ENCODE measurements at regions not wholly inside any gene's neighbourhood (a gene's known extent, or its start where the extent isn't known, plus 50 kb on each side); places are given as distances from the start of the nearest gene placed in this dataset.

DNA sequence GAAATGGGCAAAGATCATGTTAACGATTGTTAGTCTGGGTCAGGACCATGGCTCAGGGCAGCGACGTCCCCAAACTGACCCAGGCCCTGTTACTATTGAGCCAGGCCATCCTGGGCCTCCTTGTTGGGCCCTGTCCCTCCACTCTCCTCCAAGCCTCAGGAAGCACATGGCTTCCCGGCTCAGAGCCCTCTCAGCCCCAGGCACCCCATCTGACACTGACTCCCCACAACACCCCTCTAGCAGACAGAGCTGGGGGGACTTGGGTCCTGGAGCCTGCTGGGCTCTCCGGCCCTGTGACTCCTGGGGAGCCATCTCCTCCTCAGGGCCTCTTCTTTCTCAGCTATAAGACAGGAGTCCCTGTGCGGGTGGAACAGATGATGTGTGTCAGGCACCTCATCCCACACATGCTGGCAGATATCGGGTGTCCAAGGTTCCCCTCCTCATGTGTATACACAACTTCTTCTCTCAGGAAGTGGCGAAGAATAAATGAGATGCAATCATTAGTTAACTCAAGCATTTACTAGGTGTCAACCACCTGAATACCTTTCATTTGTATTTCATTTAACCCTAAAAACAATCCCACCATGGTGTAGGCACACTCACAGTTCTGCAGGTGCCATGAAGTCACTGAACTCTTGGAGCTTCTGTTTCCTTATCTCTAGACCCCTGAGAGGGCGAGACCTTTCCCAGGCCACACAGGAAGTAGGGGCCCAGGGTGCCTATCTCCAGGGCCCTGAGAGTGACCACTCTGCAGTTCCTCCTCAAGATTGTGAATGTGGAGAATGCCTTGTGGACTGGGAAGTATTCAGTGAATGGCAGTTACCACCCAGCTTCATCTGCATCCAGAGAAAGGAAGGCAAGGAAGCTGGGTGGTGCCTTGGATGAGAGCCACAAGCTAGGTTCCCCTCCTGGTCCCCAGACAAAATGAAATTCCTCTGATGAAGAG is 282.5 kb upstream of the TLE3 start:
- TF ChIP-seq GATA3 (IDR thresholded peaks at IDR 0.05; ENCODE audit: low read depth, low read length) (no peak), GATA2 (IDR thresholded peaks at IDR 0.05; ENCODE audit: low read depth, low read length) (no peak)

DNA sequence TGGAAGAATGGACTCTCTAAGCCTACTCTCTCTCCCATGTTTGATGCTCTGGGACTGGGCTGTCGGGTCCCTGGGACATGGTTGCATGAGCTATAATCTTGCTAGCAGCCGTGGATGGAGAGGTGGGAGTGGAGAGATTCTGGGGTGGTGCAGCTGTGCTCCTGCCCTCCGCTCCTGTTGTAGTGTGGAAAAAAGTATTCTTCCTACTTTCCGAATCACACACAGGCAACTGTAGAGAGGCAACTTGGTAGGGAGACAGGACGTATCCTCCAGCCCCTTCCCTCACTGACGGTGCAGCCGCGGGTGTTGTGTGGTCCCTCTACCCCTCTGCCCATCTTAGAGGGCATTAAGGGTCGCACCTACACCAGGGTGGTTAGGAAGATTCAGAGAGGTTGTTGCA is 281.4 kb upstream of the TLE3 start:
- no peak for TF ChIP-seq GATA2 (IDR thresholded peaks at IDR 0.05; ENCODE audit: low read depth, low read length)
- TF ChIP-seq GATA3 (IDR thresholded peaks at IDR 0.05; ENCODE audit: low read depth, low read length) = no peak

DNA sequence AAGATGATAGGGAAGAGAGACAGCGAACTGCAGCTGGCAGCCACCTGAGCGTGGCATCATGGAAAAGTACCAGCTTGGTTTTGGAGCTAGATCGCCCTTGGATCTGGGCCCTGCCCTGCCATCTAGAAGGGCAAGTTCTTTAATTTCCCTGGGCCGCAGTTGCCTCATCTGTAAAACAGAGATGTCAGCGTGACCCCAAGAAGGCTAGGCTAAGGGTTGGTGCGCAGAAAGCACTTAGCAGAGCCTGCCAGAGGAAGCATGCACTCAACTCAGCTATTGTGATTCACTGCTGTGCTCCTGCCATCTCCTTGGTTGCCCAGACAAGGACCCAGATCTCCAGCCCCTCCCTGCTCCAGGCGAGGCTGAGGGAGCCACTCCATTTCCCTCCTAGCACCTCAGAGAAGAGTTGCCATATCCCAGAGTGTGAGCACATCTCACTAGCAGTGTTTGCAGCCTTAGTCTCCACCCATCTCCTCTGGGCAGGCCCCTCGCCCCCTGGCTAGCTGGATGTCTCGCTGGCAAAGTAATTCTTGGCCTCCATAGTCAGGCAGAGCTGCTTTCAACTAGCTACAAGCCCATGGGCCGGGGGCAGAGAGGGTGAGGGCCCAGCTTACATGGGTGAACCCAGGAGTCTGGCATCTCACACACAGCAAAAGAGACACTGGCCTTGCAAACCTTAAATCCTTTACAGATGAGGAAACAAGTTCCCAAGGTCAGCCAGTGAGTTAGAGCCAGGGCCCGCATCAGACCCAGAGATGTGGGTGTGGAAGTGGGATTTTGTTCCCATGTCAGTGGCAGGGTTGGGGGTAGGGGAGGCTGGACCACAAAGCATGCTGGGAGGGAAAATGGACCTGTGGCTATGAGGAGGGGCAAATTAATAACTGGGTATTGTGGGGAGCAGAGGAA is 280.7 kb upstream of the TLE3 start:
- TF ChIP-seq GATA2 (IDR thresholded peaks at IDR 0.05; ENCODE audit: low read depth, low read length) = no peak
- TF ChIP-seq GATA3 (IDR thresholded peaks at IDR 0.05; ENCODE audit: low read depth, low read length) = no peak

DNA sequence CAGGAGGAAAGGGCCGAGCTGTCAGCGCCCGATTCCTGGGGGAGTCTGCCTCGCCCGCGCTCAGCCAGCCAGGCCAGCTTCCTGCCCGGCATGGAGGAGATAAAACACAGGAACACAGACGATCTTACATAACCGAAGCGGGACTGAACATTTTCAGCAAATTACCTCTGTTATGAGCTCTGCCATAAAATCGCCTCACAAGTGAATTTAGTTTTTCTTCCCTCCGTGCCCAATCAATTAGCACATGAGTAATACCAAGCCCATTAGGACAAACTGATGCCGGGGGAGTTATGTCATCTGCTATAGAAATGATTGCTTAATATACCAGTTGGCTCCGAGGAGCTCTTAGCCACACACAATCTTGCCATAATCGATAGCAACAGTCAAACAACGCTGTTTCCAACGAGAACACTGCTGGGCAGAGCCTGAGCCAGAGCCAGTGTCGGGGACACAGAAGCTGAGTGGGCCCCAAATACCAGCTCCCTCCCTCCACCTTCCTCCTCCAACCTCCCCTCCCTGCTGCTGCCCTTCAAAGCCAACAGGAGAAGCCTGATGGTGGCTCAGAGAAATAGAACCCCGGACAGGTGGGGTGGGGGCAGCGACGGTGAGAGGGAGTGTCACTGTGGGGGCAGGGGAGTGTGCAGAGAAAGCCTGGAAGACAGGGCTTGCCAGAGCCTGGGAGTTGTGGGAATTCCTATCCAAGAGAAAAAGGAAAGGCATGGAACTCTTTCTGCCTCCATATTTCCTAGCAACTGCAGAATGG is 279.4 kb upstream of the TLE3 start:
- 0 out of 2 replicates have a peak, but pooled peaks have one; percentile 8 for TF ChIP-seq GATA2 (IDR thresholded peaks at IDR 0.05; ENCODE audit: low read depth, low read length)
- TF ChIP-seq GATA3 (IDR thresholded peaks at IDR 0.05; ENCODE audit: low read depth, low read length) = no peak

DNA sequence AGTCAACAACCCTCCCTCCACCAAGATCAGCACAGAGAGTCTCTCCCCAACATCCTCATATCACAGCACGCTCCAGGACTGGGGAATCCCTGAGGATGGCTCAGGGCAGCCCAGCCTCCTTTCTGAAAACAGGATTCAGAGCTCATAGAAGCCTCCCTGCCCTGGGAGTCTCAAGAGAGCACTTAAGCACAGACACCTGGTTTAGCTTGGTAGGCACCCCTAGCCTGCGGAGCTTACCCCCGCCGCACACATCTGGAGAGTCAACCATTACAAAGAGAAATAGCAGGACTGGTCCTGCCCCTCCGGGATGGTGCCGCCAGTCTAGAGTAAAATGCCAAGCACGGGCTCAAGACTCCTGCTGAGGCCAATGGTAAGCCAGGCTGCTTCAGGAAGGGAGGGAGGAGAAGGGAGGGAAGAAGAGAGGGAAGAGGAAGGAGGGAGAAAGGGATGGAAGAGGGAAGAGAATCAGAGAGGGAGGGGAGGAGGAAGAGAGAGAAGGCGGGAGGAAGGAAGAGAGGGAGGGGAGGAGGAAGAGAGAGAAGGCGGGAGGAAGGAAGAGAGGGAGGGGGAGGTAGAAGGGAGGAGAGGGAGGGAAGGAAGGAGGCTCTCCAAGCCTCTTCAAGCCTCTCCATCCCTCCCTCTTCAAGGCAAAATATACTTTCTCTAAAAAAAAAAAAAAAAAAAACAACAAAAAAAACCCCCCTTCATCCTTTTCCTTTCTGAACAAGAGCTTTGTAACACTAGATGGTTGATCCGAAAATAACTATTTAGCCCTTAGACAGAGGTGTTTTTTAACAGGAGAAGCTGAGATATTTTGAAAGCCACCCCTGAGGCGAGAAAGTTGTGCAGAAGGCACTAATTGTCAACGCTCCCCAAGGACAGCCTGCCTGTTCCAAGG is 278.6 kb upstream of the TLE3 start:
- TF ChIP-seq GATA2 (IDR thresholded peaks at IDR 0.05; ENCODE audit: low read depth, low read length) (no peak), GATA3 (IDR thresholded peaks at IDR 0.05; ENCODE audit: low read depth, low read length) (no peak)

DNA sequence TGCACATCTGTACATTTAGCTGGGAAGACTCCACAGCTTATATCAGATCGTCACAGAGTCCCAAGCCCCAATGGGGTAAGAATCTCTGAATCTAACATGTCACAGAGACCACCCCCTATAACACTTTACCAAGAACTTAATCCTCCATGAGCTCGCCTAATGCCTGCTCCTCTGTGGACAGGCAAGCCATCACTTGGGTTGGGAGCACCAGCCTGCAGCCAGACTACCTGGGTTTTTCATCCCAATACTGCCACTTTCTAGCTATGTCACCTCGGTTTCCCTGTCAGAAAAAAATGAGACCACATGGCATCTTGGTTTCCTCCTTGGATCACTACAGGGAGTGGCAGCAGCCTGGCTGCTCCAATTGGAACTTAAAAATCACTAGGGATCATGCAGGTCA is 277.9 kb upstream of the TLE3 start:
- no peak for TF ChIP-seq GATA2 (IDR thresholded peaks at IDR 0.05; ENCODE audit: low read depth, low read length)
- no peak for TF ChIP-seq GATA3 (IDR thresholded peaks at IDR 0.05; ENCODE audit: low read depth, low read length)

DNA sequence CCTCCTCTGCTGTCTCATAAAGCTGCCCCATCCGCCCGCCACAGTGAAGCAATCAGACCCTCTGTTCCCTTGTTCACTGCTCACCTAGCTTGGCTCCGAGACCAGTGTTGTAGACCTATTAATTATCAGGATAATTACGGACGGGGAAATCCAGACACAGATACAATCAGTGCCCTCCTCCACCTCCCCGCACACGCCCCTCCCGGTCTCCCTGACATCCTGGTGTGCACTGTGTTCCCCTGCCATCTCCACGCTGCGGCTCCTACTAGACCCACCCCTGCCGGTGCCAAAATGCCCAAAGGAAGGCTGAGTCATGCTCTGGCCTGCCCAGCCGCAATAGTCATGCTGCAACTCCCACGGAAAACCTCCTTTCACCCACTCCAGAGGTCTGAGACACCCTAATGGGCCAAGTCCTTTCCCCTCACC is 277.3 kb upstream of the TLE3 start:
- TF ChIP-seq GATA3 (IDR thresholded peaks at IDR 0.05; ENCODE audit: low read depth, low read length) (no peak; the same call in 1 of the 2 replicates), GATA2 (IDR thresholded peaks at IDR 0.05; ENCODE audit: low read depth, low read length) (peak; percentile 89)

DNA sequence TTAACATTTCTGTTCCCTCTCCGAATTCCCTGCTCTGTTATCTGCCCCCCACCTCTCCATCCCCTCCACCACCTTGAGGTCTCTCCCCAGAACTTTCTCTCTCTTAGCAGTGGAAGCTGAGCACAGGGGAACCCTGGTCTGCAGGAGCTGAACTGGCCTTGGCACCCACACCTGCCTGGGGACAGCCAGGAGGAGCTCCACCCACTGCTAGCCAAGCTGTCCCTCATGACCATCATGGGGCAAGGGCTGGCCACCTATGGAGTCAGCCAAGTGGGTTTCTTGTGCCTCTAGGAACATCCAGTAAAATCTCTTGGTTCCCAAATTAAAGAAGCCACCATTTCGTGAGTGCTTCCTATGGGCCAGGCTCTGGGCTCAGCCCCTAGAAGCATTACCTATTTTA is 276.4 kb upstream of the TLE3 start:
- TF ChIP-seq GATA2 (IDR thresholded peaks at IDR 0.05; ENCODE audit: low read depth, low read length) (no peak), GATA3 (IDR thresholded peaks at IDR 0.05; ENCODE audit: low read depth, low read length) (no peak)

DNA sequence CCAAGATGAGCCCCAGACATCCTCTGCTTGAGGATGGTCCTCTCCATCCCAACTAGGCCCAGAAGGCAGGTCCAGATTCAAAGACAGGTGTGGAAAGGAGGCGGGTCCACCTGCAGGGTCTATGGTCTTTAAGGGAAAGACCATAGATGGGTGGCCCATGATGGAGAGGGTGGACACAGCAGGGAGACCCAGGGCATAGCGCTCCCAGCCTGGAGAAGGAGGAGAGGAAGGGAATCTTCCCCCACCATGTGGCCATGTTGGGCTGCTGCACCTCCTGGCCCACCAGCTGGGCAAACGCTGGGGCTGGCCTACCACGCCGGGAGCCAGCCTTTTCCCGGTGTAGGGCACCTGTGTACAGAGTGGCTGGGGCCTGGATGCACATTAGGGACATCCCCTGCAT is 265.2 kb upstream of the TLE3 start:
- no peak for TF ChIP-seq GATA2 (IDR thresholded peaks at IDR 0.05; ENCODE audit: low read depth, low read length)
- no peak for TF ChIP-seq GATA3 (IDR thresholded peaks at IDR 0.05; ENCODE audit: low read depth, low read length)

DNA sequence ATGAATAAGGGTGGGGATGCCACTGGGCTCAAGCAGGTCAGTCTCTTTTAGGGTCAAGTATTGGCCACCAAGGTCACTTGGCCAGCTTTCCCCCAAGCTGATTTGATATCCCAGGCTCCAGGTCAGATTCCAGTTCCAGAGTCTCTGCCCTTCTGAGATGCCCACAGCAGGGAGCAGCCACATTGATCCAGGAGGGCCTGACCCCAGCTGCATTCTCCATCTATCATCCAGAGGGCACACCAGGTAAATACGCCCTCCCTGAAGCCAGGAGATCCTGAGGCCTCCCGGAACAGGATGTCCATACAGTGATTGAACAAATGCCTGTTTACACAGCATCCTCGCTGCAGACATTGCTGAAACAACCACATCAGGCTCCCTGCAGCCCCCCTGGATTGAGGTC is 264.6 kb upstream of the TLE3 start:
- no peak for TF ChIP-seq GATA2 (IDR thresholded peaks at IDR 0.05; ENCODE audit: low read depth, low read length)
- TF ChIP-seq GATA3 (IDR thresholded peaks at IDR 0.05; ENCODE audit: low read depth, low read length) = no peak

DNA sequence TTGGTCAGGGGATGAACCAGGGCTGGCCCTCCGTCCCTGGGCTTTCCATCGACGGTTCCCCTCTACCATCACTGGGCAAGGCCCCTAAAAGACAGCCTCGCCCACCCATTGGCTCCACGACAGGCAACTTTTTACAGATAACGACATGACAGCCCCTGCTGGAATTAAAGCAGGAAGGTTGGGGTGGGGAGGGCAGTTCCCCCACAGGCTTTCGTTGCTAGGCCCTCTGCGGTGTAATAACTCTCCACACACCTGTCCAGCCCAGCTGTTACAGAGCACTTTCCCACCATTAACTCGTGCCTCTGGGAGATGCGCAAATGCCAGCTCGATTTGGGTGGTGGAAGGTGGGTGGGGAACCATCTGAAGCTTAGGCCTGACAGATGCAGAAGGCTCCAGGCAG is 264.2 kb upstream of the TLE3 start:
- TF ChIP-seq GATA3 (IDR thresholded peaks at IDR 0.05; ENCODE audit: low read depth, low read length) = no peak
- no peak for TF ChIP-seq GATA2 (IDR thresholded peaks at IDR 0.05; ENCODE audit: low read depth, low read length)

DNA sequence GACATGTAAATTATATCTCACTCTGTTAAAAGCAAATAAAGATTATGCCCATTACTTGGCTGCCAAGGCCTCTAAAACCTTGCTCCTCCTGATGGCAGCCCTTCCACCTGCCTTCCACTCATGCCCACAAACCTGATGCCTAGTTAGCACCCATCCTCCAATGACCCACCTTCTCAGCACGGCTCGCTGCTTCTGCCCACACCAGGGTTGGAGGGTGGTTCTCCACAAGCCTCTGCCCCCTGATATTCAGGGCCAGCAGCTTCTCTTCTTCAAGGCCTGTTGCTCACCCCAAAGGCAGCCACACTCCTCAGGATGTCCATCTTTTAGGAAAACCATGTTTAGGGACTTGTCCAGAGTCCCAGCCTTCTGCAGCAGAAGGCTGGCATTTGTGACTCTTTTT is 263.4 kb upstream of the TLE3 start:
- TF ChIP-seq GATA2 (IDR thresholded peaks at IDR 0.05; ENCODE audit: low read depth, low read length) = no peak
- no peak for TF ChIP-seq GATA3 (IDR thresholded peaks at IDR 0.05; ENCODE audit: low read depth, low read length)
